ENCODE measurements at regions not wholly inside any gene's neighbourhood (a gene's known extent, or its start where the extent isn't known, plus 50 kb on each side); places are given as distances from the start of the nearest gene placed in this dataset.
"Not testable (repeated sequence)": the region's sequence is repeated elsewhere in the genome, so short reads cannot be mapped to it uniquely, and the experiment has no call there.

DNA sequence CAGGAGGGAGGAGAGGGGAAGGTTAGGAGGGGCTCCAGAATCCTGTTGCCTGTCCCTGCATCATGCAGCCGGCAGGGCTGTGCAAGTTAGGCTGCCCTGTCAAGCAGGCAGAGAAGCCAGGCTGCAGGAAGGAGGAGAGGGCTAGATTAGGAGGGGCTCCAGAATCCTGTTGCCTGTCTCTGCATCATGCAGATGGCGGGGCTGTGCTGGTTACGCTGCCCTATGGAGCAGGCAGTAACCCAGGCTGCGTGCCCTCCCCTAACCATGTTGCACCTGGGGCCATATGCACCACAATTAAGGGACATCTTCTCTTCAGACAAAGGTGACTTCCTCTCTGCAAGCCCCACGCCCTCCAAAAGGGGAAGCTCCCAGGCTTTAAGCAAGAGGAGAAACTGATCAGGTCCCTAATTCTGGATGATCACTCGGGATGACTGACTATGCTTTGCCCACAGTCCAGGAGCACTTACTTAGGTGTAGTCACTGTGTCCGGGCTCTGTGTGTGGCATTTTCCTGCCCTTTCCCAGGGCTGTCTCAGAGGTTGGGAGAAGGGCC is 457.4 kb downstream of the SETD4 start:
- no peak for DNase-seq (ENCODE audit: low read depth)

DNA sequence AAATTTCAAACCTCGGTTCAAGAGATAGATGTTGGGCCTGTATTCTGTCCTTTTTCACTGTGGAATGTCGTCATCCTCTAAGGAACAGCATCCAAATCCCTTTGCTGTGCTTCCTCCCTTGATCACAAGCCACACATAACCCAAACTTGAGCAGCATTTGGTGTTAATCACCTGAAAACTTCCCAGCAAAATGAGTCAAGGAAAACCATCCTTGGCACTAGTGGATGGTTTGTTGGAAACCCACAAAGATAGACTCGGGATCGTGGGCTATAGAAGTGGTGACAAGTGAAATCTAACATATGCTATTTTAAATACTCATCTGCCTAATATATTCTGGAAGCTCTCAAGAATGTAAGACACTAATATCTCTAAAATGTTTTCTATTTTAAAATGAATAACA is 459.1 kb downstream of the SETD4 start:
- no peak for DNase-seq (ENCODE audit: low read depth)

DNA sequence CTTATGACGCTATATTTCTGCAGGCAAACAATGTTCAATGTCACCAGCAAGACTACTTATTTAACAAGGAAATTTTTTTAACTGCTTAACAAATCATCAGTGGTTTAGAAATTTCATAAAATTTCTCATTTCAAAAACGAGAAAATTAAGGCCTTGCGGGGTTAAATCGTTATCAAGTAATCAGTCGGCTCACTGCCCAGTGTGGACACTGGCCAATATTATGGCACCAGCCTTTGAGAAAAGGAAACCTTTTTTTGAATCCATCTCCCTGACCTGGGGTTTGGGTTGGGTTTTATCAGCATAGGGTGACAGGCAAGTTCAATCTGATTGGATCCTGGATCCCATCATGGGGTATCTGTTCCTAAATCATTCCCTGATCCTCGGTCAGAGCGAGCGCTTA is 461.2 kb downstream of the SETD4 start:
- no peak for DNase-seq (ENCODE audit: low read depth)

DNA sequence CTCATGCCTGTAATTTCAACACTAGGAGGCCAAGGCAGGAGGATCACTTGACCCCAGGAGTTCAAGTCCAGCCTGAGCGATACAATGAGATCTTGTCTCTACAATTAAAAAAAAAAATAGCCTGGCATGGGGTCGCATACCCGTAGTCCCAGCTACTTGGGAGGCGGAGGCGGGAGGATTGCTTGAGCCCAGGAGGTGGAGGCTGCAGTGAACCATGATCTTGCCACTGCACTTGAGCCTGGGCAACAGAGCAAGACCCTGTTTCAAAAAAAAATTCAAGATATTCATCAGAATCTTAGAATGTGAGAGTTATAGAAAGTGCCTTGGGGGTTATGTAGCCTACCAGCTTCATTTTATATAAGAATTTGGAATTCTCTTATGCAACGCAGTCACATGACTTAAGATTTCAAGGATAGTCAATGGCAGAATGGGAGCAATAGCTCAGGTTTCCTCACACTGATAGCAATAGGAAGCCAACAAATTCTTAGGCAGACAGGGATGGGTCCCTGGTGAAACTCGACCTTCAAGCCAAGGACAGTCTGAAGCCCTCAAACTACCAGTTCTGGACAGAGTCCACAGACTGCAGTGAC is 462.5 kb downstream of the SETD4 start:
- no peak for DNase-seq (ENCODE audit: low read depth)

DNA sequence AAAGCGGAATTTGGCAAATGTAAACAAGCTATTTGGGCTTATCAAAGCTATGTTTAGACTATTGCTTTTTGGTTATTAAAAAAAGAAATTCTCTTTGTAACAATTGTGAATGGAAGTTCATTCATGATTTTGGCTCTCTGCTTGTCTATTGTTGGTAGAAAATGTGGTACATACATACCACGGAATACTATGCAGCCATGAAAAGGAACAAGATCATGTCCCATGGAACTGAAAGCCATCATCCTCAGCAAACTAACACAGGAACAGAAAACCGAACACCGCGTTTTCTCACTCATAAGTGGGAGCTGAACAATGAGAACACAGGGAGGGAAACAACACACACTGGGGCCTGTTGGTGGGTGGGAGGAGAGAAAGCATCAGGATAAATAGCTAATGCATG is 465.4 kb downstream of the SETD4 start:
- DNase-seq (ENCODE audit: low read depth): no peak

DNA sequence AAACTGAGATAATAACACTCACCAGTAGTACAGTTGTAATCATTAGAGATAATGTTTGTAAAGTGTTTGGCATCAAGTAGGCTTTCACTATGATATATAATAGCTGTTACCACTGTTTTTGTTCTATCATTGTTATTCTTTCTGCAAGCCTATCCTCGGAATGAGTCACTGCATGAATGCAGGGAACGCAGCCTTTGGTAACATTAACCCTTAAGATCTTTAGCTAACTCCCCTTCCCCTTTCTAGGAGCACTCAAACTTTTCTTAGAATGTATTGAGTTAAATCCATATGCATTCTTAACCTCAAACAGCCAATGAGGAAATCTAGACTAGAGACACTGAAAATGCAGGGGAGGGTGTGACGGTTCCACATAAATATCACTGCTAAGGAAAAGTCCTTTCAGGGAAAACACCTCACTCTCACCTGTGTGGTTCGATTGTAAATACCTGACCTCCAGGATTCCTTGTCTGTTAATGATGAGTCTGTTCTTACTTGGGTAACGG is 467.3 kb downstream of the SETD4 start:
- no peak for DNase-seq (ENCODE audit: low read depth)

DNA sequence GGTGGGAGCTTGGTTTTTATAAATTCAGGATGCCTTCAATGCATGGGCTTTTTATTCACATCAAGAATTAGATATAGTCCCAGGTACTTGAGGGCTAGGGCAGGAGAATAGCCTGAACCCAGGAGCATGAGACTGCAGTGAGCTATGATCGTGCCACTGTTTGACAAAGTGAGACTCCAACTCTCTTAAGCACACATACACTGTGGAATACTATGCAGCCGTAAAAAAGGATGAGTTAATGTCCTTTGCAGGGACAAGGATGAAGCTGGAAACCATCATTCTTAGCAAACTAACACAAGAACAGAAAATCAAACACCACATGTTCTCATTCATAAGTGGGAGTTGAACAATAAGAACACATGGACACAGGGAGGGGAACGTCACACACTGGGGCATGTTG is 470.0 kb downstream of the SETD4 start:
- not testable (repeated sequence) for DNase-seq (ENCODE audit: low read depth)

DNA sequence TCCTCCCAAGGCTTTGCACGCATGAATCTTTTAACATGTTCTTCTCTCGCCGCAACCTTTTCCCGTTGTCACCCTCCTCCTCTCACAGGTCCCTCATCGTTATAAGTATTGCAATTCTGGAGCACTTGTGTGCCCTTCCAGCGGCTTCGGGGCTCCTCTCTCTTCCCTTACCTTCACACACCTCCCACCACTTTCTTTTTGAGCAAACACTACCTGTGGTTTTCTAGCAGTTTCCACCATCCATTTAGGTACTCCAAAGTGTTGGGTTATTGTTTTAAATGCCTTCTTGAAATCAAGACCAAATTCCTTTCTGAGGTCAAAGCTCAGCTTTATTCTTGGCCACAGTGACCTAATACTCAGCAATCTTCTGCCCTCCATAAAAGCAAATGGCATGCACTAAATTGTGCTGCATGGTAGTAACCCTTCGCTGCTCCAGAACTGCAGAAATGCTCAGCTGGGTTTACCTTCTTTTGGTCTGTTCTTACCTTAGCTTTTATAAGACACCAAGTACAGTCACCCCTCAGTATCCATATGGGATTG is 472.4 kb downstream of the SETD4 start:
- no peak for DNase-seq (ENCODE audit: low read depth)

DNA sequence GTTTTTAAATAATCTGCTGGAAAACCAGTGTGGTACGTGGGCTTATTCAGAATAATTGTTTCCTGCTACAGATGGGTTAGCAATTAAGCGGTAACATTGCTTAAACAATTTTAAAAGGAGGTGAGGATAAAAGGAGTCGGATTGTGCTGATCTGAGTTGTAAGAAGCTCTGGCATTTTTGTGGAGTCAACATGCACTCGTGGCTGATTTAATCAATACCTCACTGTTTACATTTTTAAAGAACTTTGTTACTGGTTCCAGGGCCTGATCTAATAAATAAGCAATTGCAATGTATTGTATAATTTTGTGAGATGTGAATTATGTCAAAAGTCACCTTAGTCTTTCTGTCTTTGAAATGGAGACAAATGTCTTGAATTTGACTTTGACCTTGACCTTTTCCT is 474.0 kb downstream of the SETD4 start:
- no peak for DNase-seq (ENCODE audit: low read depth)

DNA sequence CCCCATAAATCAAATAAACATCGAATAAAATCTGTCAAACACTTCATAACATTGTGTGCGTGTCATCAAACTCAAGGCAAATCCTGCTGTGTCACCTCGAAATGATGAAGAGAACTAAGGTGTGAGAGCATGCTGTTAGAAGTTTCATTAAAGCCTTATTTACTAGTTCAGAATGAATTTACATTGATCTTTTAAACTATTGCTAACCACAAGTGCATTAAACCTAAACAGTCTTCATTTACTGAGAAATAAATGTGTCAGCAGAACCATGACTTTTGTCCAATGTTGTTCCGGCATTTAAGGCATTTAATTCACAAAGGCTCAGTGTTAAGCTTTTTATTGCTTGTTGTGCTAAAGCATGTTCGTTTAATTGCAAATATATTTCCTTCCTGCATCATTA is 474.4 kb downstream of the SETD4 start:
- DNase-seq (ENCODE audit: low read depth): no peak

DNA sequence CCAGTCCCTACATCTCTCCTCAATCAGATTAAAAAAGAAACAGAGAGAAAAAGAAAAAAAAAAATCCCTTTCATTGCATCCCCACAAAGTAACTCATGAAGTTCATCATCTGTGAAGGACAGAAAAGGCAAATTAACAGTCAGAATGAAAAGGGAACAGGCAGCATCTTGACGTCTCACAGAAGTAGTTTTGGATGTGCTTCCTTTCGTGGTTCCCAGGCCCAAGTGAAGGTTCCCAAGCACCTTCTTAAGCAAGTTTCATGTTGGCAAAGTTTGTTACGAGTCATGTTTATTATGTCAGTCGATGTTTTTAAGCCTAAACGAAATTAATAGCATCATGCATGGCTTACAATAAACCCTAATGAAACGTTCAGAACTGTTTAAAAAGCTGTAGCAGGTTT is 475.2 kb downstream of the SETD4 start:
- DNase-seq (ENCODE audit: low read depth): no peak

DNA sequence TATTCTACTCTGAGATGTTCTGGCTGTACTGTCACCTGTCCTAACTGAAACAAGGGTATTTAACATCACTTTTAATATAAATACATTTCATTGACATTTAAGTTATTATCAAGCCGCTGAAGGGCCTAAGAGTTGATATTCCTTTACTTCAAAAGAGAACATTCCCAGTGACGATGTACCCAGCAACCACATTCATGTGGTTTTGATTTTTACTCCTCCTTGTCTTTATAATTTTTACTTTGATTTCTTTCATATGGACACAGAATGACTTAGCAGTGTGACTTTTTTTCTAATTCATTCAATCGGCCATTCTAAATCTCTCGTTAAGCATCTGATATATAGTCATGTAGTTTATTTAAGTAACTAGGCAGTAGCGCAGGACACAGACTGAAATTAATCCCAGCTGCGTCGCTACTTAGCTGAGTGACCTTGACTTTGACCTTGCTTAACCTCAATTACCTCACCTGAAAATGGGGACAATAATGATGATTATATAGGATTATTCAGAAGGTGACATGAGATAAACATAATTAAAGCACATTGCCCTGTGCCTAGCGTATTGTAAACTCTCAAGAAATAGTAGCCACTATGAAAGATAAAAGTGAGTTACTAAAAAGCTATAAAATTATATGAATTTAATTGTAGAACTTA is 476.6 kb downstream of the SETD4 start:
- DNase-seq (ENCODE audit: low read depth): no peak

DNA sequence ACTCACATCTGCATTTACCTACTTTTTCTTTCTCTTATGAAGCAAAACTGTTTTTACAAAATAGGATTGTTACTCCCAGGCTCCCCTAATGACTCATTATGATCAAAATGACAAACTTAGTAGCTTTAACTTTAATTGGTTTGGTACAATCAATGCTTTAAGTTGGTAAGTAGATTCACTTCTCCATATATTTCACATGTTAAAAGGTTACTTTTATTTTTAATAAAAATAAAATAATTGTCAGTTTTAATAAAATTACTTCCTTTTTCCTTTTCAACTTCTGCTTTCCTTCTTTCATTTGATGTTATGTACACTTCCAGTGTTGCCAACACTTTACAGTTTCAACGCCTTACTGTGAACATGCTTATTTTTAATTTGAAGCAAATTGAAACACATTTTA is 477.6 kb downstream of the SETD4 start:
- no peak for DNase-seq (ENCODE audit: low read depth)

DNA sequence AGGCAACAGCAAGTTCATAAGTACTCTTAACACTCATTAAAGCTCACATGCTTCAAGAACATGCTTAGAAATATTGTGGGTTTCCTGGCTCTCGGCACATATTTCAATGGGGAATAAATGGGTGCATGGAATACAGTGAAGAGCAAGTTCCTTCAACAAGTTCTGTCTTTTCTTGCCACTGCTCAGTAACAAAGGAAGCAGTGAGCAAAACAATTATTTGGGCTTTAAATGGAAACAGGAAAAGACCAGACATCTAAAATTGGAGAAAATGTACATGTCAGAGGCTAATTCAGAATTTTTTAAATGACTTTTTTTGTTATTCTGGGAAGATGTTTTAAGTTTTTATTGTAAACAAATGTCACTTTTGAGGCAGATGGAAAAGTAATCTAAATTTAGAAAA is 478.7 kb downstream of the SETD4 start:
- no peak for DNase-seq (ENCODE audit: low read depth)

DNA sequence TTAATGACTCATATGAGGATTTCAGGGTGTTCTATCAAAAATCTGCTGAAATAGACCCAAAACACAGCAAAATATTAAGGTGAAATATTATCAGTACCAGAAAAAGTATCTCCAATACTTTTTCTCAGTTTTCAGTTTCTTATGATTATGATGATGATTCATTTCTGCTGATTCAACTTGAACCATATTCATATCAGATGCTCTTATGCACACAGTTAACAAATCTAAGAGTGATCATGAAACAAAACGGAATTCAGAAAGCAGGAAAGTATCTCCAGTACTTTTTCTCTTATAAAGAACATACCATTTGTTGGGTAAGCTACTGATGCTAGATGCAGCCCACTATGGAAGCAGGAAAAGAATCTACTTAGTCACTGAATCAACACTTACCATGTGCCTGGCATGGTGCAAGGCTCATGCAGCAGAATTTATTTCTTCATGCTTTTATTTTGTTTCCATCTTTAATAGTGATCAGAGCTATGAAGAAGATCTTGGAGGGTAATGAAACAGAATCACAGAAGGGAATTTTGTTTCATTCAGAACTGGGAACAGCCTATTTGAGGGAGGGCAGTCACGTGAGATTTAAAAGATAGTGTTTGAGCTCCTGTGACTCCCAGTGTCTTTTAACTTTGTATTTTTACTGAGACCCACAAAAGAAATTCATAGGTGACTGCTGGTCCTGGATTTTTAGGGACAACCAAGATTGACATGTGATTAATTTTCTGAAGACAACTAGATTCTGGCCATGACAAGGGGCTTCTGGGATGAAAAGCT is 480.6 kb downstream of the SETD4 start:
- no peak for DNase-seq (ENCODE audit: low read depth)

DNA sequence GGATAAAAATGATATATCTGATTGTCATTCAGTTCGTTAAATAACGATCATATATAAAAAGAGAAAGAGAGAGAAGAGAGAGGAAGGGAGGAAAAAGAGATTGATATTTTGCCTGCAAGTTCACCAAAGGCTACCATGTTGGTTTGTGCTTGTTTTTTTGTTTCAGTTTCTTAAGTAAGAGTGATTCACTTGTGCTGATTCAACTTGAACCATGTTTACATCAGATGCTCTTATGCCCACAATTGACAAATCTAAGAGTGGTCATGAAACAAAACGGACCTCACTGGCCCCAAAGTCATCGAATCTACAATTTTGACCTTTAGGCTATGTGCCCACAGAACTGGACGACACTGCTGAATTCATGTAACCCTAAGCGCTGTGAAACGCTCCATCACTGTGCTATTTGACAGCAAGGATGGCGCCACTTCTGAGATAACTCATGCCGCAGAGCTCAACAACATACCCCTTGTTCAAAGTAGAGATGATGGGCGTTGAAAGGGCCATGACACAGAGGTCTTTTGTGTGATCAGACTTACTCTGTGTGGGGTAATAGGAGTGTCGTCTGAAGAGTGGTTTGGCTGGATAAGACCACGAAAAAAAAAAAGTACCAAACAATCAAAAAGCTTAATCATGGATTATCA is 481.4 kb downstream of the SETD4 start:
- no peak for DNase-seq (ENCODE audit: low read depth)

DNA sequence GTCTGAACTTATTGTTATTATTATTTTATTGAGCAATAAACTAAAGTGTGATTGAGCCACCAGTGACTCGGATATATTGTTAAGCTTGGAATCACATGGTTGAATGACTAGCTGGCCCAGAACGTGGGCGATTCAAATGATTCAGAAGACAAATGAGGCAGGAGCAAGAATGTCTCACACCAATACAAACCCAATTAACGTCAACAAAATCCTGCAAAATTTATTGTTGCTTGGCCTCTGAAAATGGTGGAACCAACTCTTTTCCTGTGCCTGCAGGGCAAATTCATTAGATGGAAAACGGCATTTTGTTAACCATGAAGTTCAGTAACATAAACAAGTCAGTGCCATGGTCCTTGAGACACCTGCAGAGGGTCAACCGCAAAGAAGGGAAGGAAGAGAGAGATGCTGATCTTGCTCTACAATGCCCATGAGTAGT is 482.0 kb downstream of the SETD4 start:
- DNase-seq (ENCODE audit: low read depth): peak; percentile 94

DNA sequence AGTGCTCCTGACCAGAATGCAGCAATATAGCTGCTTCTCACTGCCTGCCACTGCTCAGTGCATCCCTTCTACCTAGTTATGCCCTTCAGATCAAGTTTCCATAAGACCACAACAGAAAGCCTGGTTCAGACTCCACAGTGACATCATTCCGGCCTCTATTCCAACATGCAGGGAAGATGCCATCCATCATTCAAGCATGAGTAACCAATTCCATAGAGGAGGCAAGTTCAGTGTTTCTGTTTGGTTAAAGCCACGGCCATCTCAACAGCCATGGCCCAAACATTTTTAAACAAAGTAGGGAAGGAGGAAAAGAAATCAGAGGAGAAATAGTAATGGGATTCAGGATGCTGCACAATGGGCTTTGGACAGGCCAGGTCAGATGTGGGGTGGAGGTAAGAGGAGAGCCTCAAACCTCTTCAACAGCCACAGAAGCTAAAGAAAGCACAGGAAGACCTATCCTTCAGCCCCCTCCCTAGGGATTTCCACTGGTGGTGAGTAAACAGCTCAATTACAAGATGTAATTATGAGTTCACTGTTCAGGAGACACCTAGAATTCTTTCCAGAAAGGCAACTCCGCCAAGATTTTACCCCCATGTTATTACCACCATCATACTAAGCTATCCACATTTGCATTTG is 484.9 kb downstream of the SETD4 start:
- DNase-seq (ENCODE audit: low read depth): peak; percentile 86

DNA sequence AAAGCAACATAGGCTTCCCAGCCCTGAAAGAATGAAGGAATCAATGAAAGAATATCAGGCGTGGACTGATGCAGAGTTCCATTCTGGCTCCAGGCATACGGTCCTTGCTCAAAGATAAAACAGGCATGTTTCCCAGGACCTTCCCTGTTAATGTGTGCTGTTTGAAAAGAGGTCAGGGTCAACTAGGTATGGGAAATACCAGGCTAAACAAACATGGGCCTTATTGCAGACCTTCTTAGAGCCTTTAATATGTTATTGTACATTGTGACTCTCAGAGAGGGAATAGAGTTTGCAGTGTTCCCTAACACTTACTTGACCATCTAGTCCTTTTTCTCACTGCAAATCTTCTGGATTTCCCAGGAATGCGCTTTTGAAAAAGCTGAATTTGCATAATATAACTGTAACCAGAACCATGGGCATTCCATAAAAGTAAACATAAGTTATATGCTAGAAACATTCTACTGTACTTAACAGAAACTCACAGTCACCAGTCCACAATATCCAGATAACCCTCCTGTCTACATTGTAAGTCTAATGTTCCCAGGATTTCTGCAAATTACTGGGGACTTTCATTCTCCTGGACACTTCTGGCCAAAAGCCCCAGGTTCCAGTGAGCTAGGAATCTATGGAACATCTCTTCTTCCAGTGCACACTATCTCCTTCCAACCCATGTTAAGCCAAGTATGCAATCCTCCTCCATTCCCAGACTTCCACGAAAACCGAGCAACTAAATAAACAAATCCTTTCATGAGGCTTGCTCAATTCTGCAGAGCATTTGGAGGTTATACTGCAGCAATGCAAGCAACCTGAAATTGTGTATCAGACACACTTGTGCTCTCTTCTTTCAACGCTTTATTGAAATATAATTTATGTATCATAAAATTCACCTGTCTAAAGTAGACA is 486.6 kb downstream of the SETD4 start:
- no peak for DNase-seq (ENCODE audit: low read depth)

DNA sequence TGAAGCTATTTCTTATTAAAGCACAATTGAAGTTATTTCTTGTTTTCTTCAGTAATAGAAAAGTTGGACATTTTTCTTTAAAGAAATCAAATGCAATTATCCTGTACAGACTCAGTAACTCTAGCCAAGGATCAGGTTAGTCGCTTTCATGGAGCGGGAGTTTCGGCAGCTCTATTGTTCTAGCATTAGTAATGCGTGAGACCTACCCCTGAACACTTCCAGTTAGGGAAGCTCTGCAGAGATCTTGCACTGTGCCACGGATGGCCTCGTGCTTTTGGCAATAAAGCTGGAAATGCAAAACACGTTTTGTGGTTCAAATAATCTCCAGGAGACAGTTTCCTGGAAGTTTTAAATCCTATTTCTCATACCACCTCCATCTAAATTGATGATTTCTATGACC is 488.4 kb downstream of the SETD4 start:
- no peak for DNase-seq (ENCODE audit: low read depth)

DNA sequence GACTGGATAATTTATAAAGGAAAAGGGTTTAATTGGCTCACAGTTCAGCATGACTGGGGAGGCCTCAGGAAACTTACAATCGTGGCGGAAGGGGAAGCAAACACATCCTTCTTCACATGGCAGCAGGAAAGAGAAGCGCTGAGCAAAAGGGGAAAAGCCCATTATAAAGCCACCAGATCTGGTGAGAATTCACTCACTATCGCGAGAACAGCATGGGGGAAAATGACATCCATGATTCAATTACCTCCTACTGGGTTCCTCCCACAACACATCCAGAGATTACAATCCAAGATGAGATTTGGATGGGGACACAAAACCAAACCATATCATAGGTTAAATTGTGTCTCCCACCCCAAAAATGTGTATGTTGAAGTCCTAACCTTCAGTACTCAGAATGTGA is 491.7 kb downstream of the SETD4 start:
- DNase-seq (ENCODE audit: low read depth): no peak
